ENCODE measurements at regions not wholly inside any gene's neighbourhood (a gene's known extent, or its start where the extent isn't known, plus 50 kb on each side); places are given as distances from the start of the nearest gene placed in this dataset.
"Not testable (repeated sequence)": the region's sequence is repeated elsewhere in the genome, so short reads cannot be mapped to it uniquely, and the experiment has no call there.

DNA sequence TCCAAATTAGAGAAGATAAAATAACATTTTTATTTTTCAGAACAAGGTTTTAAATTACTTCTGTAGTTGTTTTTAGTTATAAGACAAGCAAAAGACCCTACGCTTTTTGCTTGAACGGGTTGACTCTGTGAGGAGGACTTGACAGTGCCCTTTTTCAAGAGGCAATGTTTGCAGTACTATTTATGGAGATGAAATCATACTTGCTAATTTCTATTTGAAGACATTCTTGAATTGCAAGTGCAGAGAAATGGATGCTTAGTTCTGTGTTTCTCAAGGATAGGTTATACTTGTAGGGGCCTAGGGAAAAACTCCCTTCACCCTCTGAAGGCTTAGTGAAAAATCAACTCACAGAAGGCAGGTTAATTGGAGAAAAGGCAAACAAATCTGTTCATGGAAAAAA lies 1229.5 kb downstream of the REEP3 start:
- DNase-seq (ENCODE audit: low spot score) = no peak

DNA sequence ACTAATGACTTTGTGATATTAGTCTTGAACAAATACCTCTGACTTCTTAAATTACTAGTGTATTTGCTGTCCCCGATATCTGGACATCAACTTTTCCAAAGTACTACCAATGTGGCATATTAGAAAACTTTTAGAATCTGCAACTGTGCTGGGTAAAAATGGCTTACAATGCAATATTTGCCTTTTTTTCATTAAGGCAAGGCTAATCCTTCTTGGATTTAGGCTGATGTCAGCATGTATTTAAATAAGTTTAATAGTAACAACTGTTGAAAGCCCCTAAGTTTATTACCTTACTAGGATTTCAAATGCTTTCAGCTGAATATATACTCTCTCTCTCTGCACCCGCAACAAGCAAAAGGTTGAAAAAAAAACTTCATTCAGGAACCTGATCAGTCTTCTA lies 1232.3 kb downstream of the REEP3 start:
- DNase-seq (ENCODE audit: low spot score) = no peak

DNA sequence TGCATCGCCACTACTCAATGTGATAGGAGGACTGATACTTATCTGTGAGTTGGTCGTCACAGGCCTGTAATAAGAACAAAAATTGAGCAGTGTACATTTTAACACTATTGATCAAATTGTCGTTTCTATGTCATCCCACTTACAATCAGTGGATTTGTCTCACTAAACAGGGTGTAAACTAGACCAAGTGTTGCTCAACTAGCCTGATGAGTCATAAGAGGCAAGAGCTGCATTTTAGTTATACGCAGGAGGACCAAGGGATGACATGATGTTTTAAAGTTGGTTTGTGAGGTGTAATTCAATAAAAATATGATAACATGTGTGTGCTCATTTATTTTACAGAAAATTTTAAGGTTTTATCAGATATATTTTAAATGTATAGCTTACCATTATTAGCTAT lies 1239.2 kb downstream of the REEP3 start:
- no peak for DNase-seq (ENCODE audit: low spot score)

DNA sequence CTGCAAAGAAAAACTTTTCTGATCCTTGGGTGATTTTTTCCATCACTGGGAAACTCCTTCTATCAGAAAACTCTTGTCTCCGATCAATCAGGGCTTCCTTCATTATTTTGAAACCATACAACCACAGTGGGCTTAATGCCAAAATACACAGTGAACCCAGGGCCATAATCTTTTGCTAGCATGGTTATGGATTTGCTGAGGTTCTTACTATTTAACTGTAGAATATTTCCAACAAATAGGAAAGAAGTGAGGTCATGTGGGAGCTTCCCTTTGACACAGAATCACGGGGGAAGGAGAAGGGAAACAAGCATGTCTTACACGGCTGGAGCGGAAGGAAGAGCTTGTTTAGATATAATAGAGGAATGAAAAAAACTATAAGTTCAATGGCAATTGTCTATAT lies 1241.7 kb downstream of the REEP3 start:
- DNase-seq (ENCODE audit: low spot score) = no peak

DNA sequence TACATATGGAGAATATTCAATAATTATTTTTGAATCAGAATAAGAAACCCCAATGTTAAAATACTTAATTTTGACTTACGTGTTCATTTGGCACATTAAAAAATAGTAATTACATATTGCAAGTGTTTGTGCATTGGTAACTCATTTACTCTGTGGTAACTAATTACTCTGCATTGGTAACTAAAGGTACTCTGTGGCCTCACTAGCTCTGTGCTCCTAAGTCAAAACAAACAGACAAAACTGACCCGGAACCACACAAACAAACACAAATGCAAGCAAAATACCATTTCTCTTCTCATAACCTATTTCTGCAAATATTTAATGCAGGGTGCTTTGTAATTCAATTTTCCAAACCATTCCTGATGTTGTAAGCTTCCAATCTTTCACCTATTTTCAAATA lies 1244.3 kb downstream of the REEP3 start:
- DNase-seq (ENCODE audit: low spot score) = no peak

DNA sequence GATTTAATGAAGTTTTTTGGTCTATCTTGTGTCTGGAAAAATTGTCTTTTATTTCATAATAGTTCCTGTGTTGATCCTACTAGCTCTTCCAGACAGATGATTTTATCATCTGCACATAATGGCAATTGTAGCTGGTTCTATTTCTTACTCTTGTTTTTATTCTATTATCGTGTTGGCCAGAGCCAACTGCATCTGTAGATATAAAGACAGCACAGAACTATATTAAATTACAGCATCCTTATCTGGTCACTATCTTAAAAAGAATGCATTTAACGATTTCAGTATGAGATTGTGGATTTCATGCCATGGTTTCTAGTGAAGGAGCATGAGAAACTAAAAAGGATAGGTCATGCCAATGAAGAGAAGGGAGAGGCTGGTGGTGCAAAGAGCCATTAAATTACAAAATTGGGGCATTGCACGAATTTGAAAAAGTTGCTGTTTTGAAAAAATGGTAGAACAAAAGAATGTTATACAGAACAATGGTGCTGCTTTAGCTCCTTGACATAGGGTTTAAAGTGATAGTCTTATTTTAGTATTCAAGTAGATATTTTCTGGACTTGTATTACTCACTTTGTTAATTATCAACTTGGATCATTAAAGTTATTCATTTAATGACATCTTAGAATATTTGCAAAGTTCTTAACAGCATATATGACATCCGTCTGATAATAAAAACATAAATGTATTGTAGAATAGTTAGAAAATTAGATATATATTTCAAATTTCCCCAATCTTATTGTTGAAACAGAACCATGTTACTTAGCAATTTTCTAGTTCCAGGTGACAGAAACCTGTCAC lies 1250.3 kb downstream of the REEP3 start:
- DNase-seq (ENCODE audit: low spot score) = no peak

DNA sequence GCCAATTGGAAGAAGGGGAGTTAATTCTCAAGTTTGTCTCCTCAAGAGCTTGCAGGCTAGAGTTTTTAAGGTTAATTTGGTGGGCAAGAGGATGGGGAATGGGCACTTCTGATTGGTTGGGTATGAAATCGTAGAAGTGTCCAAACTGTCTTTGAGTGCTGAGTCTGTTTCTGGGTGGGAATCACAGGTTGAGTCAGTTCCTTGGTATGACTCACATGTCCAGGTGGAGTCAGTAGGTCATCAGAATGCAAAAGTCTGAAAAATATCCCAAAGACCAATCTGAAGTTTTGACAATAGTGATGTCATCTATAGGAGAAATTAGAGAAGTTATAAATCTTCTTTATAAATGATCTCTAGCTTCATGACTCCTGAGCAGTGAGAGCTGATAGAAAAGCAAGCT lies 1252.2 kb downstream of the REEP3 start:
- DNase-seq (ENCODE audit: low spot score) = no peak

DNA sequence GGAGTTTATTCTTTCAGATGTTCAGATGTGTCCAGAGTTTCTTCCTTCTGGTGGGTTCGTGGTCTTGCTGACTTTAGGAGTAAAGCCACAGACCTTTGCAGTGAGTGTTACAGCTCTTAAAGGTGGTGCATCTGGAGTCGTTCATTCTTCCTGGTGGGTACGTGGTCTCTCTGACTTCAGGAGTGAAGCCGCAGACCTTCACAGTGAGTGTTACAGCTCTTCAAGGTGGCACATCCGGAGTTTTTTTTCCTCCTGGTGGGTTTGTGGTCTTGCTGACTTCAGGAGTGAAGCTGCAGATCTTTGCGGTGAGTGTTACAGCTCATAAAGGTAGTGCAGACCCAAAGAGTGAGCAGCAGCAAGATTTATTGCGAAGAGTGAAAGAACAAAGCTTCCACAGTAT lies 1263.2 kb downstream of the REEP3 start:
- not testable (repeated sequence) for DNase-seq (ENCODE audit: low spot score)

DNA sequence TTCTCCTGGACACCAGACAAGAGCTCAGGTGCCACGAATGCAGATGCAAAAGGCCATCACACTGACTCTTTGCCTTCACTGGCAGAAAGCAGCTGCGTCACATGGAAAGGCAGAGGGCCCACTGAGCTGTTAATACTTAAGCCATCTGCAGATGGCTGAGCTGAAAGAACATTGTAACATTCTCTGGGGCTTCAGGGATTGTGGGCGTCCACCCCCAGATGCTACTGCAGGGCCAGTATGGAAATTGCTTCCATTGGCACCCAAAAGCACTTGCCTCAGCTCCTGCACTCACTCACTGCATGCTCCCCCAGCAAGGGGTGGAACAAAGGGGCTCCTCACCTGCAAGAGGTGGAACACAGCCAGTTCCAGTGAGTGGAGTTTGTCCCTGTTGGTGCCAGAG lies 1264.6 kb downstream of the REEP3 start:
- no peak for DNase-seq (ENCODE audit: low spot score)

DNA sequence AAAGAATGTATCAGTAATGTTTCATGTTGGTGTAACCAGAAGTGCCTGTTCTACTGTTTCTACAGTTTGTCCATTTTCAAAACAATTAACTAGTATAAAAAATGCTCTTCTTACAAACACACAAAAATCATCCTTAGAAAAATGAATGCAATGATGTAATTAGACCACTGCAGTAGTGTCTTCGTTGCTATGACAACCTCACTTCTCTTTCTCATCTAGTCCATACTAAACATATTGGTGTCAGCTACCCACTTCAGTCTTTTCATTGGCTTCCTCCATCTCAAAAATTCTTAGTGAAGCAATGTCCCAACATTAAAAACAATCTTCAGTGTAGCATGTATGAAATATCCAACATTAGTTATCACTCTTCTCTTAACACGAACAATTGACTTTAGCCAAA lies 1265.8 kb downstream of the REEP3 start:
- no peak for DNase-seq (ENCODE audit: low spot score)

DNA sequence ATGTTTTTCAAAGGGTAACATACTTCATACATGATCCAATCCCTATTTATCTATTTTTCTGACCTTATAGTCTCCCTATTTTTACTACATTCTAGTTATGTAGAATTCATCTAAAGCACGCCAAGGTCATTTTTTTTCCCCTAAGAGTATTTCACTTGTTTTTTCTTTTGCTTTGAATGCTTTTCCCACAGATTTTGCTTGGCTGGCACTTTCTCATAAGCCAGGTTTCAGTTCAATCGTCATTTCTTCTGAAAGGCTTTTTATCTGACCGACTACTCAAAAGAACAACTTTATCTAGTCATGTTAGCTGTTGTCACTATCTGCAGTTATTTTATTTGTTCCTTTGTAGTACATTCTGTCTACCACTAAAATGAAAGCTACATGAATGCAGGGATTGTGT lies 1274.6 kb downstream of the REEP3 start:
- DNase-seq (ENCODE audit: low spot score) = no peak

DNA sequence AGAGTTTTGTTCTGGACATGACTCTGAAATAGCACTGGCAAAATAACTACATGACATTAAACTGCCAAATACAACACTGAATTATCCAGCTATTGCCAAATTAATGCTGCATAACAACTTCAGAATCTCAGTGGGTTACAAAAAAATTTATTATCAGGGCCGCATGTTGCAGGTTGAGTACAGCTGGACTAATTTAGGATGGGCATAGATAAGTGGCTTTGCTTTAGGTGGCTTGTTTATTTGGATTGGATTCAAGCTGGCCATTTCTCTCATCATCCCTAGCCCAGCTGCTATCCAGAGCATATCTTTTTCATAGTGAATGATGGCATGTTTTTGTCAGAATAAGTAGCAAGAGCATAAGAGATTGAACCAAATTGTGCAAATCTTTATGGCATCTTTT lies 1277.1 kb downstream of the REEP3 start:
- no peak for DNase-seq (ENCODE audit: low spot score)

DNA sequence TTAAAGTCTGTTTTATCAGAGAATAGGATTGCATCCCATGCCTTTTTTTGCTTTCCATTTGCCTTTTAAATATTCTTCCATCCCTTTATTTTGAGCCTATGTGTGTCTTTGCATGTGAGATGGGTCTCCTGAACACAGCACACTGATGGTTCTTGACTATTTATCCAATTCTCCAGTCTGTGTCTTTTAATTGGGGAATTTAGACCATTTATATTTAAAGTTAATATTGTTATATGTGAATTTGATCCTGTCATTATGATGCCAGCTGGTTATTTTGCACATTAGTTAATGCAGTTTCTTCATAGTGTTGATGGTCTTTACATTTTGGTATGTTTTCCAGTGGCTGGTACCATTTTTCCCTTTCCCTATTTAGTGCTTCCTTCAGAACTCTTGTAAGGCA lies 1287.0 kb downstream of the REEP3 start:
- DNase-seq (ENCODE audit: low spot score) = not testable (repeated sequence)

DNA sequence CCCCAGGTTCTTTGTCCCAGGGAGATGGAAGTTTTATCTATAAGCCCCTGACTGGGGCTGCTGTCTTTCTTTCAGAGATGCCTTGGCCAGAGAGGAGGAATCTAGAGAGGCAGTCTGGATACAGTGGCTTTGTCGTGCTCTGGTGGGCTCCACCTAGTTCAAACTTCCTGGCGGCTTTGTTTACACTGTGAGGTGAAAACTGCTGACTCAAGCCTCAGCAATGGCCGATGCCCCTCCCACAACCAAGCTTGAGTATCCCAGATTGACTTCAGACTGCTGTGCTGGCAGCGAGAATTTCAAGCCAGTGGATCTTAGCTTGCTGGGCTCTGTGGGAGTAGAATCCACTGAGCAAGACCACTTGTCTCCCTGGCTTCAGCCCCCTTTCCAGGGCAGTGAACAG lies 1288.8 kb downstream of the REEP3 start:
- DNase-seq (ENCODE audit: low spot score) = not testable (repeated sequence)

DNA sequence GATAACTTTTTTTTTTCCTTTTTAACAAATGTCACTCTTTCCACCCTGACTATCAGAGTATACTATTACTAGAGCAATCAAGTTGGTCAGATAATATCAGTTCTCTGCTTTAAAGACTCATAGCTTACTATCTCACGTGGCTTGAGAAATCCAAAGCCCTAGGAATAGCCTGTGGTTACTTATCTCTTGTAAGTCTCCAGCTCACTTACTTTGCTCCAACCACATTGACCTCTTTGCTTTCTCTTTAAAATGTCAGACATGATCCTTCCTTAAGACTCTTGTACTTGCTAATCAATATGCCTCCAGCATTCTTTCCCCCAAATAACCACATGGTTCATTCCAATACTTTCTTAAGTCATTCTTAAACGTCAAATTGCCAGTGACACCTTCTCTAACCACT lies 1292.2 kb downstream of the REEP3 start:
- no peak for DNase-seq (ENCODE audit: low spot score)

DNA sequence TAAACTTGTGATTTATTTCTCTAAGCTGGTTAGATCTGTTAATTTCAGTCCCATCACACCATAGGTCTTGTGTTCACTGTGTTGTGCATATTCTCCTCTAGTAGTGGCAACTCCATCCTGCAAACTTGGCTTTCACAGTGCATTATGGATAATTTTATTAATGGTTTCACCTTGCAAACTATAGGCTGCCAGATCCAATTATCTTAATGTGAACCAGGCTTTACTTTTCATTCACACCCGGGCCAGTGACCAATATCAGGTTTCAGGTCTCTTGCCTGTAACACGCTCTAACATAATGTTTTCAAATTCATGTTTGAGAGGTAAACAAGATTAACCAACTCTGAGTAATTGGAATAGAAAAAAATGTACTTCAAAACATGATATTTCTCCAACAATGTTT lies 1293.0 kb downstream of the REEP3 start:
- no peak for DNase-seq (ENCODE audit: low spot score)

DNA sequence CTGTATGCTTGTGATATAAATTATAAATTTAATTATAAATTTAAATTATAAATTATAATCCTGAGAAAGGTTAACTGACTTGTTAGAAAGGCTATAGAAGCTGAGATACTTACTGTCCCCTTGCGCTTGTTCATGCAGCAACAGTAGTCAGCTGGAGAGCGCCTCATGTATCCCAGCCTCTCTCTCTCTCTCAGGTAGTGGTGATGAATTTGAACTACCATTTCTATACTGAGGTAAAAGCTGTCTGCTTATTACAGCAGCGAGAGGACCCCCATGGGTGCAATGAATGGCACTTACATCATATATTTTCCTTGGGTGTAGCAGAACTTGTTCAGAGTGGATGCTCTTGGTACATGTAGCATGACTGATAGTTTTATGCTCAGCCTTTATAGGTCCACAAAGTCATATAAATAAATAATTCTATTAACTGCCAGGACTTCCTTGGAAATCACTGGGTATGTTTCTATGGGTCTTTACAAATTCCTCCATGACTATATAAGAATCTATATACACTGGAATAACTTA lies 1308.7 kb downstream of the REEP3 start:
- DNase-seq (ENCODE audit: low spot score) = no peak

DNA sequence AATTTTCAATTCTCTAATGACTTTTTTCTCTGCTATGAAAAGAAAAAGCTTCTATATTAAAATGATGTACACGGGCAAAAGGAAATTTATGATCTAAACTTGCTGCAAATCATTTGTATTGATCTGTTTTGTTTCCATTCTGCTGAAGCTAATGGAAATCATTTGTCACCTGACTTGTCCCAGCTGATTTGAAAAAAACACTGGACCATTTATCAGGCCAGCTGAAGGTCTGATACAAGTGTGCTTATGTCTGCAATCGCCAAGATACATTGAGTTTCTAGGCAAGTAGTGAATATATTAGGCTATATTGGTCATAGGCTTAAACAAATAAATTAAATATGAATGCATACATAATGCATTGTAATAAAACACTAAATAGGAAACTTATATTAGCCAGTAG lies 1309.7 kb downstream of the REEP3 start:
- no peak for DNase-seq (ENCODE audit: low spot score)

DNA sequence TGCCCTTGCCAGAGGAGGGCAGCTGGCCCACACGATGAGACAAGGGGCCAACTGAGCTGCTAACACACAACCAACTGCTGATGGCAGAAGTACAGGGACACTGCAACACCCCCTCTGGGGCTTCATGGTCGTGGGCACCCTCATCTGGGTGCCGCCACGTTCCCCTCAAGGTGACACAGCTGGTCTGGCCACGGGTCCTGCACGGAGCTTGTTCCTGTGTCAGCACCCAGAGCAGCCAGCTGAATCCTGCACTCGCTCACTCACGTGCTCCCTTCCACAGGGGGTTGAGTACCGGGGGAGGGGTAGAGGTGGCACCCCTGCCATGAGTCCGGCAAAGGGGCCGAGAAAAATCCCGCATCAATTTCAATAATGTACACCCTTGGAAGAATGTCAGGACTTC lies 1319.1 kb downstream of the REEP3 start:
- no peak for DNase-seq (ENCODE audit: low spot score)

DNA sequence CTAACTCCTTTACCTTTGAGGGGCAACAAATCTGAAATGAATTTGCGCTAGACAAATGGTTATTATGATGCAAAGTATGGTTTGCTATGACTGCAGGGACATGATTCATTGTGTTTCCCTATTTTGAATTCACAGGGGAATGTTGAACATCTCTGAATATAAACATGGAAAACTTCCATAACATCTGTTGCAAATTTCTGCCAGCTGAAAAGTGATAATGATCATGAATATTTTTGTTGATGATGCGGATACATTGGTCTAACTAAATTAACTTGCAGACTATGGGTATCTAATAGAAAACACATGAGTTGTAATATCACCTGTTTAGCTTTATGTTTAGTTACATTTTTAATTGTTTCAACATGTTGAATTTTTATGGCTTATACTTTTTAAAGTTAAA lies 1325.5 kb downstream of the REEP3 start:
- no peak for DNase-seq (ENCODE audit: low spot score)

DNA sequence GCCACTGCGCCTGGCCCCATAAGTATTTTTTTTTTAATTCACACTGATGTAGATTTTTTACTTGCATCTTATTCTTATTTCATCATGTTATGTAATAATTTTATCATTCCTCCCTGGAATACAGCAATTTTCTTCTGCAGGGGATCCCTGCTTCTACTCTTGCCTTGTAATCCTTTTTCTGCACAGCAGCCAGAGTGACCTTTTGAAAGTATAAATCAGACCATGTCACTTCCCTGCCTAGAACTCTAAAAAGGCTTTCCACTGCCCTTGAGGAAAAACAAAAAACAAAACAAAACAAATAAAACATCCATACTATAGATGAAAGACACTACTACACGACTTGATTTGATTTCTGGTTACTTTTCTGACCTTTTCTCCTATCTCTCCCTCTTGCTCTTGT lies 1334.7 kb downstream of the REEP3 start:
- no peak for DNase-seq (ENCODE audit: low spot score)

DNA sequence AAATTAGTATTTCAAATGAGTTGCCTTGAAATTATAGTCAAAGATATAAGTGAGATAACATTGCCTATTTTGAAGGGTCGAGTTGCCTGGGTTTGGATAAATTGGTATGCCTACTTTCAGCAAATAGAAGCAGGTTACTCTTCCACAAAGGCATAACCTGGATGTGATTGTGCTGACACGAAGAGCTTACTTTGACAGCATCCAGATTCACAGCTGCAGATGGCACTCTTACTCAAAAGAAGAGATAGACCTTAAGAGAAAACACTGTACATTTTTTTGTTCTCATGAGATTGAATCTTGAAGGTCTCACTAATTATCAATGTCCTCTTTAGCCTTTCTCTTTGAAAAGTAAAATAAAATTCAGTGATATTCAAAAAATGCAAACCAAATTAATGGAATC lies 1338.7 kb downstream of the REEP3 start:
- no peak for DNase-seq (ENCODE audit: low spot score)

DNA sequence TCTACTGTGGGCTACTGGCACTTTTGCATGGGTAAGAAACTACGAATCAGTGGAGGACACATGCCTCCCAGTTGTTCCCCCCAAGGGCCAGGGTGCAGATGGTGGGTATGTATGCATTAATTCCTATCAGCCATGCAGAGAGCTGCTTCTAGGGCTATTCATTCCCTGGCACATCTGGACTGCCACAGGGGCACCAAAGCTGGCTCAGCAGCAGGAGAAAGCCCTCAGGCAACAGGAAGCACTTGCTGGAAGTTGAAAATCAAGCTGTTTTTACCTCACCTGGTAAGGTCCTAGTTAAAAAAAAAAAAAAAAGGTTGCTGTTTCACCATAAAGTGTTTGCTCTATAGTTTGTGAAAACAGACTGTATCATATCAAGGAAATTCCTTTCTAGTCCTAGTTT lies 1342.6 kb downstream of the REEP3 start:
- no peak for DNase-seq (ENCODE audit: low spot score)

DNA sequence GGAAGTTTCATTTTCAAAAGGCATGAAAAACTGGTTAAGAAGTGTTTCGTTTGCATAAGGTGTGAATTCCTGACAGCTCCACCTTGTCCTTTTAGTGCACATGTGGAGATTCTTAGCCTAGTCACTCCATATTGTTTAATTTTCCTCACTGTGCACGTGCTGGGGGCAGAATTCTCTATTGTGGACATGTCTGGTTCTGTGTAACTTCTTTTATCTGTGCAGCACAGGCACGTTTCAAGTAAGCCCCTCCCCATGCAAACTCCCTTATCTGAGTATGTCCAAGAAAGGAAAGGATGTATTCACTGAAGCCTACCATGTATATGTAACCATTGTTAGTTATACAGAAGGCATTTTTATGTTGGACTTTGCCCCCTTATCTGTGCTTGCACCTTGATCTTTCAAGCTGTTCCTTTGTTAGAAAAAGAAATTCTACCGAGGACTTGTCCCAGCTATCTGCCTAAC lies 1346.3 kb downstream of the REEP3 start:
- DNase-seq (ENCODE audit: low spot score) = no peak
